ENCODE measurements at regions not wholly inside any gene's neighbourhood (a gene's known extent, or its start where the extent isn't known, plus 50 kb on each side); places are given as distances from the start of the nearest gene placed in this dataset.

GRCh38 chr2:120978359-120979050 lies 242.8 kb downstream of the GLI2 start:
- H3K27me3 ChIP-seq (replicated peaks; ENCODE audit: control insufficient read depth, insufficient read depth, low read length), result no peaks in the 10 kb centered on the region; the same call in 1 of the 2 replicates
- DNase-seq (ENCODE audit: extremely low read depth, insufficient read length), result no peak
- no peaks in the 10 kb centered on the region for H3K36me3 ChIP-seq (ENCODE audit: control insufficient read depth, insufficient read depth, low read length)
- TF ChIP-seq, protein P1, sequence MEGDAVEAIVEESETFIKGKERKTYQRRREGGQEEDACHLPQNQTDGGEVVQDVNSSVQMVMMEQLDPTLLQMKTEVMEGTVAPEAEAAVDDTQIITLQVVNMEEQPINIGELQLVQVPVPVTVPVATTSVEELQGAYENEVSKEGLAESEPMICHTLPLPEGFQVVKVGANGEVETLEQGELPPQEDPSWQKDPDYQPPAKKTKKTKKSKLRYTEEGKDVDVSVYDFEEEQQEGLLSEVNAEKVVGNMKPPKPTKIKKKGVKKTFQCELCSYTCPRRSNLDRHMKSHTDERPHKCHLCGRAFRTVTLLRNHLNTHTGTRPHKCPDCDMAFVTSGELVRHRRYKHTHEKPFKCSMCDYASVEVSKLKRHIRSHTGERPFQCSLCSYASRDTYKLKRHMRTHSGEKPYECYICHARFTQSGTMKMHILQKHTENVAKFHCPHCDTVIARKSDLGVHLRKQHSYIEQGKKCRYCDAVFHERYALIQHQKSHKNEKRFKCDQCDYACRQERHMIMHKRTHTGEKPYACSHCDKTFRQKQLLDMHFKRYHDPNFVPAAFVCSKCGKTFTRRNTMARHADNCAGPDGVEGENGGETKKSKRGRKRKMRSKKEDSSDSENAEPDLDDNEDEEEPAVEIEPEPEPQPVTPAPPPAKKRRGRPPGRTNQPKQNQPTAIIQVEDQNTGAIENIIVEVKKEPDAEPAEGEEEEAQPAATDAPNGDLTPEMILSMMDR (IDR thresholded peaks at IDR 0.05; ENCODE audit: insufficient read depth, low read length, poor library complexity, severe bottlenecking), result no peak
- H3K4me3 ChIP-seq (replicated peaks; ENCODE audit: low read depth, low read length), result no peak overlapping the region

DNA sequence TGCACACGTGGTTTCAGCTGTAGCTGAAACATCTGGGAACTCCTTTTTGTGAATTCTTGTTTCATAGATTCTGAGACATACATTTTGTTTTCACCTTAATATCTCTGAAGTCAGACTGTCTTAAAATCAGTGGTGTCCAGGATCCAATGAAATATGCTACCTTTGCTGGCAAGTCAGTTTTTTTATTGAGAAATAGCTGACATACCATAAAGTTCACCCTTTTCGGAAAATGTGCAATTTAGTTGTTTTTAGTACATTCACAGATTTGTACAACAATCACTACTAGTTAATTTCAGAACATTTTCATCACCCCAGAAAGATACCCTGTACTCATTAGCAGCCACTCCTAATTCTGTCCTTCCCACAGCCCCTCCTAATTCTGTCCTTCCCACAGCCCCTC lies 243.7 kb downstream of the GLI2 start:
- DNase-seq (ENCODE audit: extremely low read depth, insufficient read length), result no peak
- Histone ChIP-seq H3K4me3 (replicated peaks; ENCODE audit: low read depth, low read length) (no peak overlapping the region), H3K36me3 (ENCODE audit: control insufficient read depth, insufficient read depth, low read length) (no peaks in the 10 kb centered on the region), H3K27me3 (replicated peaks; ENCODE audit: control insufficient read depth, insufficient read depth, low read length) (no peaks in the 10 kb centered on the region; the same call in 1 of the 2 replicates)
- TF ChIP-seq, protein P1 (IDR thresholded peaks at IDR 0.05; ENCODE audit: insufficient read depth, low read length, poor library complexity, severe bottlenecking), result no peak

GRCh38 chr2:120979921-120980320 lies 244.3 kb downstream of the GLI2 start:
- no peaks in the 10 kb centered on the region for H3K36me3 ChIP-seq (ENCODE audit: control insufficient read depth, insufficient read depth, low read length)
- H3K27me3 ChIP-seq (replicated peaks; ENCODE audit: control insufficient read depth, insufficient read depth, low read length), result no peaks in the 10 kb centered on the region; the same call in 1 of the 2 replicates
- no peak for DNase-seq (ENCODE audit: extremely low read depth, insufficient read length)
- TF ChIP-seq, protein P1 (IDR thresholded peaks at IDR 0.05; ENCODE audit: insufficient read depth, low read length, poor library complexity, severe bottlenecking), result no peak
- H3K4me3 ChIP-seq (replicated peaks; ENCODE audit: low read depth, low read length), result no peak overlapping the region

DNA sequence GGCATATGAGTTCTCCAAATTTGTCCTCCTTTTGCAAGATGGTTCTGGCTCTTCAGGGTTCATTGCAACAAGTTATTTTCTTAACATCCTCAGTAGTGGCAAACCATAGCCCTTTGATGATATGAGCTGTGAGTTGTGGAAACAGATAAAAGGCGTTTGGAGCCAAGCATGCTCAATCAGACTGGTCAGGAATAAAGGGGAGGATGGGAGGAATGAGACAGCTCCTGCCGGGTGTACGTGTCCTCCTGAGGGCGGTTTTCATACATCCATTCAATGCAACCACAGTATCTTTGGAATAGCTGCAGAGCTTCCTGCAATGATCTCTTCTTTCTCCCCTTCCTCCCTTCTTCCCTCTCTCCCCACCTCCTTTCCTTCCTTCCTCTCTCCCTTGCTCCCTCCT lies 245.8 kb downstream of the GLI2 start:
- TF ChIP-seq, protein P1 (IDR thresholded peaks at IDR 0.05; ENCODE audit: insufficient read depth, low read length, poor library complexity, severe bottlenecking), result no peak
- no peaks in the 10 kb centered on the region; the same call in 1 of the 2 replicates for H3K27me3 ChIP-seq (replicated peaks; ENCODE audit: control insufficient read depth, insufficient read depth, low read length)
- no peak for DNase-seq (ENCODE audit: extremely low read depth, insufficient read length)
- no peaks in the 10 kb centered on the region for H3K36me3 ChIP-seq (ENCODE audit: control insufficient read depth, insufficient read depth, low read length)
- H3K4me3 ChIP-seq (replicated peaks; ENCODE audit: low read depth, low read length), result no peak overlapping the region

DNA sequence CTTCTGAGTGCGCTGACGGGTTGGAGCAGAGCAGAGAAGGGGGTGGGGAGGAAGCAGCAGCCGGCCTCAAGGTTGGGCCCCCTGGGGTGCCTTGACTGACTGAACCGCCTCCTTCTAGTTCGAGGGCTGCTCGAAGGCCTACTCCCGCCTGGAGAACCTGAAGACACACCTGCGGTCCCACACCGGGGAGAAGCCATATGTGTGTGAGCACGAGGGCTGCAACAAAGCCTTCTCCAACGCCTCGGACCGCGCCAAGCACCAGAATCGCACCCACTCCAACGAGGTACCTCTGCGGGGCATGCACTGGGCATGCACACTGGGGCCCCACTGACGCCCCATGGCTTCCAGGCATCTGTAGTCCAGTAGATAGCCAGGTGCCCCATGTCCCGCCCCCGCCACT lies 246.9 kb downstream of the GLI2 start:
- TF ChIP-seq, protein P1 (IDR thresholded peaks at IDR 0.05; ENCODE audit: insufficient read depth, low read length, poor library complexity, severe bottlenecking), result no peak
- H3K4me3 ChIP-seq (replicated peaks; ENCODE audit: low read depth, low read length), result no peak overlapping the region
- no peaks in the 10 kb centered on the region for H3K36me3 ChIP-seq (ENCODE audit: control insufficient read depth, insufficient read depth, low read length)
- H3K27me3 ChIP-seq (replicated peaks; ENCODE audit: control insufficient read depth, insufficient read depth, low read length), result no peaks in the 10 kb centered on the region; the same call in 1 of the 2 replicates
- DNase-seq (ENCODE audit: extremely low read depth, insufficient read length), result no peak

Data from GM06990 (cell line).